ENCODE measurements at regions not wholly inside any gene's neighbourhood (a gene's known extent, or its start where the extent isn't known, plus 50 kb on each side); places are given as distances from the start of the nearest gene placed in this dataset.

DNA sequence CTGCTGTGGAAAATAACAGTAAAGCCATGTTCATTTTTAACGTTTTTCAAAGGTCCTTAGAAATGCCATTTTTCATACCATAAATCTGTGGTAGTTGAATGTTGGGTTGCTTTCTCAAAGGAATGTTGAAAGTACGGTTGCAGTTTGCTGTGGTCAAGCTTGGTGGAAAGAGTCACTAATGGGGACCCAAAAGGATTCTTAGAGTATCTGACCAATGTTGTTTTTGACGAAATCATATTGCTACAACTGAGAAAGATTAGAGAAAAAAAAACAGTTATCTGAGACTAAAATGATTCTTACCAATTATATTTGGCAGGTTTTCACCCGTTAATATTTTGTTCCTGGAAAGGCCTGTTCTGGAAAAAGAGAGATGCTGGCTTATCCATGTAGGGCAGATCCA lies 439.5 kb upstream of the ETAA1 start:
- Histone ChIP-seq H3K4me3 (ENCODE audit: low read depth, low read length) (no peak overlapping the region), H3K27me3 (ENCODE audit: control insufficient read depth, insufficient read depth, low read length) (no peaks in the 10 kb centered on the region), H3K36me3 (ENCODE audit: control insufficient read depth, insufficient read depth, low read length) (no peaks in the 10 kb centered on the region)
- DNase-seq (ENCODE audit: low read depth) = no peak
- TF ChIP-seq, protein P1, sequence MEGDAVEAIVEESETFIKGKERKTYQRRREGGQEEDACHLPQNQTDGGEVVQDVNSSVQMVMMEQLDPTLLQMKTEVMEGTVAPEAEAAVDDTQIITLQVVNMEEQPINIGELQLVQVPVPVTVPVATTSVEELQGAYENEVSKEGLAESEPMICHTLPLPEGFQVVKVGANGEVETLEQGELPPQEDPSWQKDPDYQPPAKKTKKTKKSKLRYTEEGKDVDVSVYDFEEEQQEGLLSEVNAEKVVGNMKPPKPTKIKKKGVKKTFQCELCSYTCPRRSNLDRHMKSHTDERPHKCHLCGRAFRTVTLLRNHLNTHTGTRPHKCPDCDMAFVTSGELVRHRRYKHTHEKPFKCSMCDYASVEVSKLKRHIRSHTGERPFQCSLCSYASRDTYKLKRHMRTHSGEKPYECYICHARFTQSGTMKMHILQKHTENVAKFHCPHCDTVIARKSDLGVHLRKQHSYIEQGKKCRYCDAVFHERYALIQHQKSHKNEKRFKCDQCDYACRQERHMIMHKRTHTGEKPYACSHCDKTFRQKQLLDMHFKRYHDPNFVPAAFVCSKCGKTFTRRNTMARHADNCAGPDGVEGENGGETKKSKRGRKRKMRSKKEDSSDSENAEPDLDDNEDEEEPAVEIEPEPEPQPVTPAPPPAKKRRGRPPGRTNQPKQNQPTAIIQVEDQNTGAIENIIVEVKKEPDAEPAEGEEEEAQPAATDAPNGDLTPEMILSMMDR (IDR thresholded peaks at IDR 0.05; ENCODE audit: insufficient read depth, low read length, poor library complexity, severe bottlenecking) = no peak

DNA sequence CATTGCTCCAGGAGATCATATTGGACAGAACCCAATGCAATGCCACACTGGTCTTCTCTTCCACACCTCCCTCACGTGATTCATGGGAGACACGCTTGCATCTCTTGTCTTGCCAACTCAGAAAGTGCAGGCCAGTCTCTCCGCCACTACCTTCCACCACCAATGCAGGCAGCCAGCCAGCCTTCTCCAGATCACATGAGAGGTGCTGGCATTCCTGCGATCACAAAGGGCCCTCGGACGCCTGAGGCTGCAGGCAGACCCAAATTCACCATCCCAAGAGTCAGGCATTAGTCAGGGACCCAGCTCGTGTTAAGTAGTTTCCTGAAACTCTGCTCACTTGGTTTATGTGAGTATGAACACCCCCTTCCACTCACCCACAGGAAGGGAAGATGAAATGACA lies 437.0 kb upstream of the ETAA1 start:
- TF ChIP-seq, protein P1 (IDR thresholded peaks at IDR 0.05; ENCODE audit: insufficient read depth, low read length, poor library complexity, severe bottlenecking) = no peak
- no peak overlapping the region for H3K4me3 ChIP-seq (ENCODE audit: low read depth, low read length)
- H3K27me3 ChIP-seq (ENCODE audit: control insufficient read depth, insufficient read depth, low read length) = no peaks in the 10 kb centered on the region
- DNase-seq (ENCODE audit: low read depth) = no peak
- H3K36me3 ChIP-seq (ENCODE audit: control insufficient read depth, insufficient read depth, low read length) = no peaks in the 10 kb centered on the region

DNA sequence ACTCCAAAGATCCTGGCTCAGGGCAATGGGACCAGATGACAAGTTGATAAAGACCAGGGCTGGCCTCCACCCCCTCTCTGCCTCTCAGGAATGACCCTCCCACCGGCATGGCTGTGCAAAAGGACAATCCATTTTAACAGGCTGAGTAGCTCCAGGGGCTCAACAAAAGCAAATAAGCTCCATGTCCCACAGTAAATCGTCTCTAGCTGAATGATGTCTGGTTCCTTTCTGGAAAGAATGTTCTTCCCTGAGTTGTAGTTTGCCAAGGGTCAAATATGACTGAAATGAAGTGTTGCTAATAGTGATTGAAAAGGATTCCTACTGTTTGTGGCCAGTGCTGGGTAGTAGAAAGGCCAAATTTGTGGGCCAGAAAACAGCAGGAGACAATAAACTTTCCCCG lies 434.4 kb upstream of the ETAA1 start:
- DNase-seq (ENCODE audit: low read depth) = no peak
- TF ChIP-seq, protein P1 (IDR thresholded peaks at IDR 0.05; ENCODE audit: insufficient read depth, low read length, poor library complexity, severe bottlenecking) = no peak
- no peaks in the 10 kb centered on the region for H3K27me3 ChIP-seq (ENCODE audit: control insufficient read depth, insufficient read depth, low read length)
- no peaks in the 10 kb centered on the region for H3K36me3 ChIP-seq (ENCODE audit: control insufficient read depth, insufficient read depth, low read length)
- H3K4me3 ChIP-seq (ENCODE audit: low read depth, low read length) = no peak overlapping the region

DNA sequence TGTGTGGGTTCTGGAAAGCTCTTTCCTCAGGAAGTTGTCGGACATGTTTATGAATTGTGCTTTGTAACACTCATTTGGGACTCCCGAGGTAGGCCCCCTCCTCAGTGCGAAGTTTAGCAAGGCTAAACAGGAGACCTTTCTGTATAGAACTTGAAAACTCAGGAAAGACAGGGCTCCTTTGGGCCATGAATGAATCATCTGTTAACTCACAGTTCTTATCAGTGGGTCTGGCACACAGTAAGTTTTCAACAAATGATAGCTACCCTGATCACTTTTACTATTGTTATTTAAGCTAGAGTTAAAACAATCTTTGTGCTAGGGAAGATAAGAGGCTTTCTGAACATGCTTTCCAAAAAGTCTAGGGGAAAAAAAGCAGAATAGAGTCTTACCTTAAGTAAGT lies 430.5 kb upstream of the ETAA1 start:
- no peak for DNase-seq (ENCODE audit: low read depth)
- TF ChIP-seq, protein P1 (IDR thresholded peaks at IDR 0.05; ENCODE audit: insufficient read depth, low read length, poor library complexity, severe bottlenecking) = no peak
- no peak overlapping the region for H3K4me3 ChIP-seq (ENCODE audit: low read depth, low read length)
- H3K36me3 ChIP-seq (ENCODE audit: control insufficient read depth, insufficient read depth, low read length) = no peaks in the 10 kb centered on the region
- no peaks in the 10 kb centered on the region for H3K27me3 ChIP-seq (ENCODE audit: control insufficient read depth, insufficient read depth, low read length)

DNA sequence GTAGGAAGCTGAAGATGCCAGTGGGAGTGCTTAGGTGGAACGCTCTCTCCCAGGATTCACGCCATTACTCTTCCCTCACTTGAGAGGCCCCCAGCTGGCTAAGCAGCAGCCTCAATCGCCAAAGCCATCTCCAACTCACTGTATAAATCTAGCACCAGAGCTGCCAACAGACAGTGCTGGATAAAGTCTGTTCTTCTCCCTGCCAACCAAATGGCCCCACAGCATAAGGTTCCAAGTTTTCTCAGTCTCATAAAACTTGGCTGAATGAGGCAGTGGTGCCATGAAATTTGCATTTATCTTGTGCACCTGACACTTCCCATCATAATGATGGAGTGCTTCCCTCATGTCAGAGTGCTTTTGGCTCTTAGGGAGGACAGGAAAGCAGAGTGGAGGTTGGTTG lies 428.2 kb upstream of the ETAA1 start:
- no peak overlapping the region for H3K4me3 ChIP-seq (ENCODE audit: low read depth, low read length)
- TF ChIP-seq, protein P1 (IDR thresholded peaks at IDR 0.05; ENCODE audit: insufficient read depth, low read length, poor library complexity, severe bottlenecking) = no peak
- H3K27me3 ChIP-seq (ENCODE audit: control insufficient read depth, insufficient read depth, low read length) = no peaks in the 10 kb centered on the region
- no peak for DNase-seq (ENCODE audit: low read depth)
- no peaks in the 10 kb centered on the region for H3K36me3 ChIP-seq (ENCODE audit: control insufficient read depth, insufficient read depth, low read length)

DNA sequence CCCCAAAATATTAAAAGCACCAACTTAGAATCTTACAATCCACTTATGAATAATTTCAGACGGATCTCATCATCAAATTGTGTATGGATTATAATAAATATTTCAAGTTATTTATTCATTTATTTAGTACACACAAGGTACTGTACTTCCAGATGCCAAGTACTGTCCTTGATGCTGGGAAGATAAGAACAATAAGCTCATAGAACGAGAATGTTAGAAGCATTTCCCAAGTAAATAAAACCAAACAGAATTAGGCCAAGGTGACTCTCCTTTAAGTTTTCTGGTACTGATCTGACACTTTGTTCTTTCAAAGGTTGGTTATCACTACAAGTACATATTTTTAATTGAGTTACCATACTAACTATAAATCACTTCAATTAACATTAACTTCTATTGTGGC lies 416.1 kb upstream of the ETAA1 start:
- no peaks in the 10 kb centered on the region for H3K36me3 ChIP-seq (ENCODE audit: control insufficient read depth, insufficient read depth, low read length)
- DNase-seq (ENCODE audit: low read depth) = no peak
- H3K27me3 ChIP-seq (ENCODE audit: control insufficient read depth, insufficient read depth, low read length) = no peaks in the 10 kb centered on the region
- TF ChIP-seq, protein P1 (IDR thresholded peaks at IDR 0.05; ENCODE audit: insufficient read depth, low read length, poor library complexity, severe bottlenecking) = no peak
- H3K4me3 ChIP-seq (ENCODE audit: low read depth, low read length) = no peak overlapping the region
